HCT116 (cell line): ENCODE measurements at regions not wholly inside any gene's neighbourhood (a gene's known extent, or its start where the extent isn't known, plus 50 kb on each side); places are given as distances from the start of the nearest gene placed in this dataset.

ENCODE experiments used
- ATAC-seq: fragments of 200-7000 bp; cut with Tn5 transposase; 2 replicates; pipeline ENCODE4 v1.9.1; 2020; ENCODE audit warnings: mild to moderate bottlenecking, moderate library complexity
- BruUV-seq: library from RNA; stranded (reverse); fragments of 400-500 nt; replicated peaks from 2 replicates; lab custom pipeline; 2021; lab: Mats Ljungman, UMichigan
- CTCF ChIA-PET: fragments of 300-600 bp; sonication (Branson Sonifier 250); formaldehyde crosslinking; loops from one replicate; lab custom pipeline; 2021; ENCODE audit warnings: antibody characterized with exemption; lab: Charles Lee
- POLR2A ChIA-PET: fragments of 300-600, 350-600 bp; sonication (Branson Sonifier 250); formaldehyde crosslinking; loops from one replicate; lab custom pipeline; 2021; ENCODE audit warnings: antibody characterized with exemption; lab: Charles Lee
- RAD21 ChIA-PET, 2 experiments: fragments of 300-600 bp; sonication (Branson Sonifier 250); formaldehyde crosslinking; loops; one replicate each; lab custom pipeline; 2023; ENCODE audit warnings: low total read pairs in 2 of 2; ENCODE audit not compliant: uncharacterized antibody in 2 of 2, unreplicated experiment in 2 of 2, low non-redundant PET in 1 of 2; lab: Charles Lee
- DNase-seq: peaks from one replicate; pipeline ENCODE4 v3.0.0-alpha.2; 2010; ENCODE audit warnings: low read depth, low spot score
- H2AFZ ChIP-seq: fragments of 200-600 bp; shearing (Covaris generic), sonication (generic); 2 replicates; pipeline ENCODE4 v1.6.1; 2017; ENCODE audit warnings: low read depth, mixed run types, mixed read lengths, antibody characterized with exemption, low read length; ENCODE audit not compliant: poor library complexity, severe bottlenecking
- H3K27ac ChIP-seq: 2 replicates; pipeline ENCODE4 v1.5.1; 2012; ENCODE audit warnings: low read depth, low read length
- H3K27me3 ChIP-seq: fragments of 200-600 bp; sonication (generic); 2 replicates; pipeline ENCODE4 v1.6.1; 2016; ENCODE audit warnings: mixed run types, low read length, mixed read lengths; ENCODE audit not compliant: insufficient read depth
- H3K36me3 ChIP-seq, 2 experiments: fragments of 200-500 bp in 1 of 2; fragments of 200-600 bp in 1 of 2; sonication (Bioruptor generic) in 1 of 2; sonication (generic) in 1 of 2; 2 replicates each; pipeline versions ENCODE4 v1.5.1 to v1.6.1; 2014 to 2016; ENCODE audit warnings: low read length in 2 of 2, inconsistent platforms in 1 of 2, mixed read lengths in 1 of 2, mixed run types in 1 of 2; ENCODE audit not compliant: insufficient read depth in 2 of 2, control insufficient read depth in 1 of 2
- H3K4me1 ChIP-seq, 2 experiments: fragments of 200-600 bp in 1 of 2; sonication (generic) in 1 of 2; 2 replicates each; pipeline versions ENCODE4 v1.5.1 to v1.6.1; 2012 to 2017; ENCODE audit warnings: low read length in 2 of 2, inconsistent platforms in 1 of 2, mild to moderate bottlenecking in 1 of 2, mixed read lengths in 1 of 2, mixed run types in 1 of 2, moderate library complexity in 1 of 2; ENCODE audit not compliant: insufficient read depth in 2 of 2, control insufficient read depth in 1 of 2
- H3K4me2 ChIP-seq: fragments of 200-600 bp; sonication (generic); 2 replicates; pipeline ENCODE4 v1.6.1; 2017; ENCODE audit warnings: mixed run types, low read length, mixed read lengths
- H3K4me3 ChIP-seq, 2 experiments: fragments of 200-600 bp in 1 of 2; sonication (generic) in 1 of 2; replicated peaks in 1 of 2; 2 replicates each; pipeline ENCODE4 v1.5.1; 2011 to 2016; ENCODE audit warnings: low read length in 2 of 2, control low read depth in 1 of 2, low read depth in 1 of 2, mild to moderate bottlenecking in 1 of 2, mixed read lengths in 1 of 2, mixed run types in 1 of 2
- H3K79me2 ChIP-seq: fragments of 200-600 bp; sonication (generic); 2 replicates; pipeline ENCODE4 v1.6.1; 2017; ENCODE audit warnings: mild to moderate bottlenecking, mixed run types, low read length, moderate library complexity, mixed read lengths; ENCODE audit not compliant: insufficient read depth
- H3K9ac ChIP-seq: fragments of 200-600 bp; sonication (generic); 2 replicates; pipeline ENCODE4 v1.6.1; 2016; ENCODE audit warnings: low read length, mixed read lengths
- H3K9me2 ChIP-seq: fragments of 200-600 bp; sonication (generic), shearing (Covaris generic); 2 replicates; pipeline ENCODE4 v1.6.1; 2017; ENCODE audit warnings: mixed run types, mild to moderate bottlenecking, moderate library complexity; ENCODE audit not compliant: insufficient read depth
- H3K9me3 ChIP-seq, 2 experiments: fragments of 200-500 bp in 1 of 2; fragments of 200-600 bp in 1 of 2; sonication (Bioruptor generic) in 1 of 2; sonication (generic) in 1 of 2; 2 replicates each; pipeline ENCODE4 v1.6.1; 2014 to 2017; ENCODE audit warnings: low read length in 2 of 2, mixed read lengths in 2 of 2, inconsistent platforms in 1 of 2, low read depth in 1 of 2, mild to moderate bottlenecking in 1 of 2, mixed run types in 1 of 2, moderate library complexity in 1 of 2; ENCODE audit not compliant: control insufficient read depth in 1 of 2, insufficient read depth in 1 of 2
- H4K20me1 ChIP-seq: fragments of 200-600 bp; sonication (generic), shearing (Covaris generic); 2 replicates; pipeline ENCODE4 v1.6.1; 2017; ENCODE audit warnings: mixed run types, mild to moderate bottlenecking, moderate library complexity; ENCODE audit not compliant: insufficient read depth
- CBX3 ChIP-seq: IDR thresholded peaks from 2 replicates; pipeline ENCODE4 v1.6.1; 2012; ENCODE audit warnings: low read depth
- EGR1 ChIP-seq: IDR thresholded peaks from 2 replicates; pipeline ENCODE4 v1.6.1; 2012; ENCODE audit warnings: low read depth
- ELF1 ChIP-seq: IDR thresholded peaks from 2 replicates; pipeline ENCODE4 v1.6.1; 2012; ENCODE audit warnings: low read depth, borderline replicate concordance
- EZH2 ChIP-seq: fragments of 200-600 bp; sonication (generic); IDR thresholded peaks from 2 replicates; pipeline ENCODE4 v1.6.1; 2017; ENCODE audit warnings: antibody characterized with exemption, mixed run types
- EZH2phosphoT487 ChIP-seq: fragments of 200-600 bp; IDR thresholded peaks from 2 replicates; pipeline ENCODE4 v1.6.1; 2018; ENCODE audit warnings: antibody characterized with exemption, borderline replicate concordance
- JUND ChIP-seq: IDR thresholded peaks from 2 replicates; pipeline ENCODE4 v1.6.1; 2012
- POLR2AphosphoS5 ChIP-seq: IDR thresholded peaks from 2 replicates; pipeline ENCODE4 v1.6.1; 2011; ENCODE audit warnings: mild to moderate bottlenecking, low read depth, low read length, moderate library complexity
- RAD21 ChIP-seq: IDR thresholded peaks from 2 replicates; pipeline ENCODE4 v1.6.1; 2012; ENCODE audit warnings: low read depth, mild to moderate bottlenecking
- SIN3A ChIP-seq: IDR thresholded peaks from 2 replicates; pipeline ENCODE4 v1.6.1; 2012; ENCODE audit warnings: low read depth
- SP1 ChIP-seq: IDR thresholded peaks from 2 replicates; pipeline ENCODE4 v1.6.1; 2012; ENCODE audit warnings: low read depth
- SRF ChIP-seq: IDR thresholded peaks from 2 replicates; pipeline ENCODE4 v1.6.1; 2012; ENCODE audit warnings: low read depth
- YY1 ChIP-seq: IDR thresholded peaks from 2 replicates; pipeline ENCODE4 v1.6.1; 2011; ENCODE audit warnings: low read length, low read depth, moderate library complexity, mild to moderate bottlenecking; ENCODE audit not compliant: insufficient replicate concordance; ENCODE audit errors: extremely low read depth
- ZFX ChIP-seq: fragments of 450-650 bp; IDR thresholded peaks from 2 replicates; pipeline ENCODE4 v1.6.1; 2017
- ZNF274 ChIP-seq: fragments of 200-500 bp; sonication (Bioruptor generic); IDR thresholded peaks from 2 replicates; pipeline ENCODE4 v1.6.1; 2014; ENCODE audit warnings: mild to moderate bottlenecking, low read depth, low read length, inconsistent platforms
- intact Hi-C: fragments of 100-400 bp; cut with micrococcal nuclease; formaldehyde crosslinking; loops from 2 replicates; pipeline ENCODE4 v1.10.0; 2022
- TF ChIP-seq, protein P1 (sequence below): IDR thresholded peaks from 2 replicates; pipeline ENCODE4 v1.6.1; 2012
- TF ChIP-seq, protein P2 (sequence below): IDR thresholded peaks from 2 replicates; pipeline ENCODE4 v1.6.1; 2012
- TF ChIP-seq, protein P3 (sequence below): IDR thresholded peaks from 2 replicates; pipeline ENCODE4 v1.6.1; 2011; ENCODE audit warnings: mild to moderate bottlenecking, low read length, moderate library complexity; ENCODE audit not compliant: insufficient replicate concordance; ENCODE audit errors: extremely low read depth

DNA sequence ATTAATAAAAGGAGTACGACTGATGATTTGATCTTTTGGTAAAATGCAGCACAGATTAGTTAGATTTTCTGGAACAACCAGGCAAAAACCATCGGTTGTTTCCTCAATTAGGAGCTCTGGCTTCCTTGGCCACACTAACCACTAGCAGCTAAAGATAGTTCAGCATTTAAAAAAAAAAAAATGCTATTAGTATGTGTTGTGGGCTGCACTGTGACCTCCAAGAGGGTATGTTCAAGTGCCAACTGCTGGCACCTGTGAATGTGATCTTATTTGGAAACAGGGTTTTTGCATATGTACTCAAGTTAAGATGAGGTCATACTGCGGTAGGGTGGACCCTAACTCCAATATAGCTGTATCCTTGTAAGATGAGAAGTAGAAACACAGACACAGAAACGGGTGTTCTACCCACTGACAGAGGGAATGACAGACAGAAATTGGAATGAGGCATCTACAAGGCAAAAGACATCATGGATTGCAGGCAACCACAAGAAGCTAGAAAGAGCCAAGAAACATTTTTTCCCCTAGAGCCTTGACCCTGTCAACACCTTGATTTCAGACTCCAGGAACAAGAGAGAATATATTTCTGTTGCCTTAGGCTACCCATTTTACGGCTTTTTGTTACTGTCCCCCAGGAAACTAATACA lies 534.6 kb upstream of the ROBO2 start:
- ChIA-PET CTCF (no interaction called here), RAD21 (no interaction called here)

More for the DNA sequence above, 534.6 kb upstream of the ROBO2 start:
- Histone ChIP-seq H4K20me1 (no peaks in the 10 kb centered on the region), H3K27ac (no peak overlapping the region), H2AFZ (no peak overlapping the region), H3K27me3 (no peaks in the 10 kb centered on the region), H3K9ac (no peak overlapping the region), H3K4me2 (no peak overlapping the region), H3K4me1 (no peaks in the 10 kb centered on the region), H3K9me2 (no peaks in the 10 kb centered on the region), H3K9me3 (peaks cover 7 to 23% of the 10 kb centered on the region in 2 experiments; a peak in 2 of 4 replicates)
- ATAC-seq (no peak), DNase-seq (no peak)
- intact Hi-C loops: no loop called here
- no TSS peak for BruUV-seq
- POLR2A ChIA-PET: no interaction called here
- no peak for TF ChIP-seq EZH2
- TF ChIP-seq JUND: no peak
- TF ChIP-seq EZH2phosphoT487: no peak
- no peak for TF ChIP-seq CBX3
- TF ChIP-seq SP1: no peak
- no peak for TF ChIP-seq SIN3A
- TF ChIP-seq, protein P1, sequence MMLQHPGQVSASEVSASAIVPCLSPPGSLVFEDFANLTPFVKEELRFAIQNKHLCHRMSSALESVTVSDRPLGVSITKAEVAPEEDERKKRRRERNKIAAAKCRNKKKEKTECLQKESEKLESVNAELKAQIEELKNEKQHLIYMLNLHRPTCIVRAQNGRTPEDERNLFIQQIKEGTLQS: no peak
- TF ChIP-seq ZFX: no peak
- TF ChIP-seq RAD21: no peak
- no peak for TF ChIP-seq ZNF274
- no peak for TF ChIP-seq YY1
- no peak for TF ChIP-seq POLR2AphosphoS5
- TF ChIP-seq EGR1: no peak
- TF ChIP-seq ELF1: no peak
- TF ChIP-seq, protein P2, sequence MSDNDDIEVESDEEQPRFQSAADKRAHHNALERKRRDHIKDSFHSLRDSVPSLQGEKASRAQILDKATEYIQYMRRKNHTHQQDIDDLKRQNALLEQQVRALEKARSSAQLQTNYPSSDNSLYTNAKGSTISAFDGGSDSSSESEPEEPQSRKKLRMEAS: no peak
- TF ChIP-seq, protein P3, sequence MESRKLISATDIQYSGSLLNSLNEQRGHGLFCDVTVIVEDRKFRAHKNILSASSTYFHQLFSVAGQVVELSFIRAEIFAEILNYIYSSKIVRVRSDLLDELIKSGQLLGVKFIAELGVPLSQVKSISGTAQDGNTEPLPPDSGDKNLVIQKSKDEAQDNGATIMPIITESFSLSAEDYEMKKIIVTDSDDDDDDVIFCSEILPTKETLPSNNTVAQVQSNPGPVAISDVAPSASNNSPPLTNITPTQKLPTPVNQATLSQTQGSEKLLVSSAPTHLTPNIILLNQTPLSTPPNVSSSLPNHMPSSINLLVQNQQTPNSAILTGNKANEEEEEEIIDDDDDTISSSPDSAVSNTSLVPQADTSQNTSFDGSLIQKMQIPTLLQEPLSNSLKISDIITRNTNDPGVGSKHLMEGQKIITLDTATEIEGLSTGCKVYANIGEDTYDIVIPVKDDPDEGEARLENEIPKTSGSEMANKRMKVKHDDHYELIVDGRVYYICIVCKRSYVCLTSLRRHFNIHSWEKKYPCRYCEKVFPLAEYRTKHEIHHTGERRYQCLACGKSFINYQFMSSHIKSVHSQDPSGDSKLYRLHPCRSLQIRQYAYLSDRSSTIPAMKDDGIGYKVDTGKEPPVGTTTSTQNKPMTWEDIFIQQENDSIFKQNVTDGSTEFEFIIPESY: no peak
- no peak for TF ChIP-seq SRF
- TF ChIP-seq, all 23 proteins: peak for 0
- Histone ChIP-seq H3K36me3 (no peaks in the 10 kb centered on the region), H3K79me2 (no peaks in the 10 kb centered on the region), H3K4me3 (no peak overlapping the region)
